Panc1 (cell line): ENCODE measurements at regions not wholly inside any gene's neighbourhood (a gene's known extent, or its start where the extent isn't known, plus 50 kb on each side); places are given as distances from the start of the nearest gene placed in this dataset.

Source experiments
- ATAC-seq: fragments of 200-7000 bp; cut with Tn5 transposase; 2 replicates; pipeline ENCODE4 v1.9.1; 2020; ENCODE audit warnings: mild to moderate bottlenecking, moderate library complexity
- BruUV-seq: library from RNA; stranded (reverse); fragments of 400-500 nt; replicated peaks from 2 replicates; lab custom pipeline; 2021; lab: Mats Ljungman, UMichigan
- CTCF ChIA-PET: fragments of 300-600 bp; sonication (Branson Sonifier 250); formaldehyde crosslinking; loops from one replicate; lab custom pipeline; 2022; ENCODE audit warnings: antibody characterized with exemption; lab: Charles Lee
- POLR2A ChIA-PET: fragments of 300-600 bp; sonication (Branson Sonifier 250); formaldehyde crosslinking; loops from one replicate; lab custom pipeline; 2022; ENCODE audit warnings: antibody characterized with exemption; lab: Charles Lee
- DNase-seq: peaks from one replicate; pipeline ENCODE4 v3.0.0-alpha.2; 2010; ENCODE audit warnings: low read depth, low spot score
- H3K27ac ChIP-seq: 2 replicates; pipeline ENCODE4 v1.5.1; 2011; ENCODE audit warnings: mild to moderate bottlenecking, low read length, inconsistent platforms
- H3K27me3 ChIP-seq: fragments of 200-500 bp; sonication (Bioruptor generic); 2 replicates; pipeline ENCODE4 v1.6.0; 2014; ENCODE audit warnings: low read length, inconsistent platforms; ENCODE audit not compliant: control insufficient read depth, insufficient read depth
- H3K36me3 ChIP-seq: fragments of 200-500 bp; sonication (Bioruptor generic); 2 replicates; pipeline ENCODE4 v1.5.1; 2014; ENCODE audit warnings: inconsistent platforms, mild to moderate bottlenecking, low read length, moderate library complexity; ENCODE audit not compliant: control insufficient read depth, insufficient read depth
- H3K4me1 ChIP-seq: 2 replicates; pipeline ENCODE4 v1.5.1; 2011; ENCODE audit warnings: inconsistent platforms, mild to moderate bottlenecking, low read length, moderate library complexity; ENCODE audit not compliant: control insufficient read depth, insufficient read depth
- H3K4me3 ChIP-seq, 2 experiments: 2 replicates each; pipeline ENCODE4 v1.5.1; 2011 to 2012; ENCODE audit warnings: low read depth in 2 of 2, low read length in 2 of 2, mild to moderate bottlenecking in 2 of 2, inconsistent platforms in 1 of 2, moderate library complexity in 1 of 2
- H3K9me3 ChIP-seq: fragments of 200-500 bp; sonication (Bioruptor generic); 2 replicates; pipeline ENCODE4 v1.5.1; 2014; ENCODE audit warnings: low read depth, mild to moderate bottlenecking, inconsistent platforms, low read length, moderate library complexity; ENCODE audit not compliant: control insufficient read depth, insufficient read depth
- CTCF ChIP-seq: fragments of 450-650 bp; IDR thresholded peaks from 2 replicates; pipeline ENCODE4 v1.5.1; 2017; ENCODE audit warnings: mild to moderate bottlenecking
- POLR2AphosphoS5 ChIP-seq: IDR thresholded peaks from 2 replicates; pipeline ENCODE4 v1.6.1; 2012; ENCODE audit warnings: mild to moderate bottlenecking, low read depth, low read length, moderate library complexity
- SIN3A ChIP-seq: IDR thresholded peaks from 2 replicates; pipeline ENCODE4 v1.6.1; 2012; ENCODE audit warnings: low read depth, mild to moderate bottlenecking, low read length, moderate library complexity, borderline replicate concordance; ENCODE audit not compliant: insufficient read depth
- TCF7L2 ChIP-seq: IDR thresholded peaks from 2 replicates; pipeline ENCODE4 v1.6.1; 2011; ENCODE audit warnings: mild to moderate bottlenecking, low read depth, low read length, inconsistent platforms
- in situ Hi-C: cut with HindIII; loops from 2 replicates; pipeline ENCODE4 v1.10.0; 2016; ENCODE audit warnings: low sequenced_read_pairs, low pct_unique_long_range_greater_than_20kb
- intact Hi-C: fragments of 100-400 bp; cut with micrococcal nuclease; formaldehyde crosslinking; loops from one replicate; pipeline ENCODE4 v1.10.0; 2022; ENCODE audit not compliant: unreplicated experiment
- TF ChIP-seq, protein P1 (sequence below), 2 experiments: IDR thresholded peaks; 2 replicates each; pipeline ENCODE4 v1.6.1; 2011 to 2012; ENCODE audit warnings: low read depth in 2 of 2, control low read depth in 1 of 2, low read length in 1 of 2, mild to moderate bottlenecking in 1 of 2, moderate library complexity in 1 of 2; ENCODE audit not compliant: insufficient read depth in 1 of 2

- intact Hi-C loops: no loop called here
- CTCF ChIA-PET: no interaction called here
- Histone ChIP-seq H3K4me1 (no peaks in the 10 kb centered on the region), H3K9me3 (no peaks in the 10 kb centered on the region), H3K36me3 (no peaks in the 10 kb centered on the region), H3K27me3 (no peaks in the 10 kb centered on the region), H3K27ac (no peak overlapping the region), H3K4me3 (no peak overlapping the region)
- BruUV-seq: no TSS peak
- POLR2A ChIA-PET: no interaction called here
- TF ChIP-seq POLR2AphosphoS5 (no peak), SIN3A (no peak), CTCF (no peak), TCF7L2 (no peak)
- TF ChIP-seq, protein P1, sequence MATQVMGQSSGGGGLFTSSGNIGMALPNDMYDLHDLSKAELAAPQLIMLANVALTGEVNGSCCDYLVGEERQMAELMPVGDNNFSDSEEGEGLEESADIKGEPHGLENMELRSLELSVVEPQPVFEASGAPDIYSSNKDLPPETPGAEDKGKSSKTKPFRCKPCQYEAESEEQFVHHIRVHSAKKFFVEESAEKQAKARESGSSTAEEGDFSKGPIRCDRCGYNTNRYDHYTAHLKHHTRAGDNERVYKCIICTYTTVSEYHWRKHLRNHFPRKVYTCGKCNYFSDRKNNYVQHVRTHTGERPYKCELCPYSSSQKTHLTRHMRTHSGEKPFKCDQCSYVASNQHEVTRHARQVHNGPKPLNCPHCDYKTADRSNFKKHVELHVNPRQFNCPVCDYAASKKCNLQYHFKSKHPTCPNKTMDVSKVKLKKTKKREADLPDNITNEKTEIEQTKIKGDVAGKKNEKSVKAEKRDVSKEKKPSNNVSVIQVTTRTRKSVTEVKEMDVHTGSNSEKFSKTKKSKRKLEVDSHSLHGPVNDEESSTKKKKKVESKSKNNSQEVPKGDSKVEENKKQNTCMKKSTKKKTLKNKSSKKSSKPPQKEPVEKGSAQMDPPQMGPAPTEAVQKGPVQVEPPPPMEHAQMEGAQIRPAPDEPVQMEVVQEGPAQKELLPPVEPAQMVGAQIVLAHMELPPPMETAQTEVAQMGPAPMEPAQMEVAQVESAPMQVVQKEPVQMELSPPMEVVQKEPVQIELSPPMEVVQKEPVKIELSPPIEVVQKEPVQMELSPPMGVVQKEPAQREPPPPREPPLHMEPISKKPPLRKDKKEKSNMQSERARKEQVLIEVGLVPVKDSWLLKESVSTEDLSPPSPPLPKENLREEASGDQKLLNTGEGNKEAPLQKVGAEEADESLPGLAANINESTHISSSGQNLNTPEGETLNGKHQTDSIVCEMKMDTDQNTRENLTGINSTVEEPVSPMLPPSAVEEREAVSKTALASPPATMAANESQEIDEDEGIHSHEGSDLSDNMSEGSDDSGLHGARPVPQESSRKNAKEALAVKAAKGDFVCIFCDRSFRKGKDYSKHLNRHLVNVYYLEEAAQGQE (IDR thresholded peaks at IDR 0.05; ENCODE audit: insufficient read depth in 1 of 2, low read depth in 2 of 2, low read length in 1 of 2): no peak
- ATAC-seq: no peak
- in situ Hi-C loops: no loop called here
- no peak for DNase-seq
Observed at GRCh38 chr4:12028258-12028657, 599.6 kb upstream of the HS3ST1 start.

GRCh38 chr4:12022409-12022808 lies 593.7 kb upstream of the HS3ST1 start:
- DNase-seq: no peak
- no TSS peak for BruUV-seq
- TF ChIP-seq SIN3A (no peak), CTCF (no peak), POLR2AphosphoS5 (no peak), TCF7L2 (no peak)
- TF ChIP-seq, protein P1 (IDR thresholded peaks at IDR 0.05; ENCODE audit: insufficient read depth in 1 of 2, low read depth in 2 of 2, low read length in 1 of 2): no peak
- H3K27ac ChIP-seq: no peak overlapping the region
- CTCF ChIA-PET: no interaction called here
- no peaks in the 10 kb centered on the region for H3K4me1 ChIP-seq
- H3K36me3 ChIP-seq: no peaks in the 10 kb centered on the region
- H3K27me3 ChIP-seq: no peaks in the 10 kb centered on the region
- no peak overlapping the region for H3K4me3 ChIP-seq
- POLR2A ChIA-PET: no interaction called here
- no peak for ATAC-seq
- no peaks in the 10 kb centered on the region for H3K9me3 ChIP-seq
- intact Hi-C loops (no loop called here), in situ Hi-C loops (no loop called here)
